ENCODE measurements at regions not wholly inside any gene's neighbourhood (a gene's known extent, or its start where the extent isn't known, plus 50 kb on each side); places are given as distances from the start of the nearest gene placed in this dataset.

DNA sequence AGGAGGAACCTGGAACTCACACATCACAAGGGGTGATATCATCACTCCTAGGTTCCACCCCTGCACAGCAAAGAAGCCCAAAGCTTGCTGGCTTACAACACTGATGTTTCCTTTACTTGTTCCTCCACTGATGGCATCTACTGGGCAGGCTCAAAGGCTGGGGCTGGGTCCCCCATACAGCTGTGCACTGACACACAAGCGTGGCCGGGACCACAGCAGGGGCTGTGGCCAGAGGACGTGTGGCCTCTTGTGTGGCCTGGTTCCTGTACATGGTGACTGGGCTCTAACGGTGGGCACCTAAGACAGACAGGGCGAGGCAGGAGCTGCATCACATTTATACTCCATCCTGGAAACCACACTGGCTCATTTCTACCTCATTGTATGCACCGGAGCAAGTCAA lies 264.4 kb upstream of the FOXF1 start:
- no peak for TF ChIP-seq CTCF (IDR thresholded peaks at IDR 0.05; ENCODE audit: low read depth, low read length, poor library complexity, severe bottlenecking)
- no peak for TF ChIP-seq EZH2phosphoT487 (IDR thresholded peaks at IDR 0.05; ENCODE audit: borderline replicate concordance, low read length)

Measured in DOHH2 (cell line).